OCI-LY3 (cell line): ENCODE measurements at regions not wholly inside any gene's neighbourhood (a gene's known extent, or its start where the extent isn't known, plus 50 kb on each side); places are given as distances from the start of the nearest gene placed in this dataset.
A peak's percentile ranks its signal among the peaks of the same experiment; 100 is the strongest.
"Not testable (repeated sequence)": the region's sequence is repeated elsewhere in the genome, so short reads cannot be mapped to it uniquely, and the experiment has no call there.

Experiments used
- H2AFZ ChIP-seq: fragments of 200-600, 300-600 bp; shearing (Covaris generic); 2 replicates; pipeline ENCODE4 v1.6.0; 2014; ENCODE audit warnings: antibody characterized with exemption, low read depth, low read length
- H3K27ac ChIP-seq: fragments of 200-600, 300-600 bp; sonication (generic); 2 replicates; pipeline ENCODE4 v1.5.1; 2014; ENCODE audit warnings: mild to moderate bottlenecking, low read length, moderate library complexity, mixed read lengths
- H3K27me3 ChIP-seq: fragments of 200-600, 300-600 bp; sonication (generic); 2 replicates; pipeline ENCODE4 v1.6.1; 2014; ENCODE audit warnings: low read depth, low read length, mixed read lengths
- H3K36me3 ChIP-seq: fragments of 200-600, 300-600 bp; sonication (generic); replicated peaks from 2 replicates; pipeline ENCODE3; 2014; ENCODE audit warnings: low read depth, low read length, mixed read lengths
- H3K4me1 ChIP-seq: fragments of 300-600, 200-600 bp; sonication (generic); 2 replicates; pipeline ENCODE4 v1.6.1; 2014; ENCODE audit warnings: low read length, mixed read lengths
- H3K4me2 ChIP-seq: fragments of 200-600, 300-600 bp; sonication (generic); 2 replicates; pipeline ENCODE4 v1.6.1; 2014; ENCODE audit warnings: low read length, mixed read lengths
- H3K4me3 ChIP-seq: fragments of 300-600, 200-600 bp; sonication (generic); 2 replicates; pipeline ENCODE4 v1.5.1; 2014; ENCODE audit warnings: antibody characterized with exemption, mild to moderate bottlenecking, low read length, moderate library complexity
- H3K79me2 ChIP-seq: fragments of 300-600, 200-600 bp; shearing (Covaris generic); 2 replicates; pipeline ENCODE4 v1.6.1; 2014; ENCODE audit warnings: mild to moderate bottlenecking, low read length, mixed read lengths
- H3K9ac ChIP-seq: fragments of 300-600, 200-600 bp; shearing (Covaris generic); 2 replicates; pipeline ENCODE4 v1.6.0; 2014; ENCODE audit warnings: mild to moderate bottlenecking, low read length, moderate library complexity
- H3K9me3 ChIP-seq: fragments of 200-600, 300-600 bp; shearing (Covaris generic); 2 replicates; pipeline ENCODE4 v1.6.1; 2014; ENCODE audit warnings: low read length, mixed read lengths; ENCODE audit not compliant: insufficient read depth
- H4K20me1 ChIP-seq: fragments of 200-600, 300-600 bp; sonication (generic); 2 replicates; pipeline ENCODE4 v1.6.1; 2016; ENCODE audit warnings: low read length, mixed read lengths; ENCODE audit not compliant: insufficient read depth
- EZH2phosphoT487 ChIP-seq: fragments of 200-600 bp; shearing (Covaris generic); IDR thresholded peaks from 2 replicates; pipeline ENCODE4 v1.6.1; 2018; ENCODE audit warnings: antibody characterized with exemption, mixed run types, low read depth
- TF ChIP-seq, protein P1 (sequence below): fragments of 200-600, 300-600 bp; sonication (generic); IDR thresholded peaks from 2 replicates; pipeline ENCODE4 v1.5.1; 2014; ENCODE audit warnings: antibody characterized with exemption, low read length, low read depth

- no peak for TF ChIP-seq EZH2phosphoT487
- TF ChIP-seq, protein P1, sequence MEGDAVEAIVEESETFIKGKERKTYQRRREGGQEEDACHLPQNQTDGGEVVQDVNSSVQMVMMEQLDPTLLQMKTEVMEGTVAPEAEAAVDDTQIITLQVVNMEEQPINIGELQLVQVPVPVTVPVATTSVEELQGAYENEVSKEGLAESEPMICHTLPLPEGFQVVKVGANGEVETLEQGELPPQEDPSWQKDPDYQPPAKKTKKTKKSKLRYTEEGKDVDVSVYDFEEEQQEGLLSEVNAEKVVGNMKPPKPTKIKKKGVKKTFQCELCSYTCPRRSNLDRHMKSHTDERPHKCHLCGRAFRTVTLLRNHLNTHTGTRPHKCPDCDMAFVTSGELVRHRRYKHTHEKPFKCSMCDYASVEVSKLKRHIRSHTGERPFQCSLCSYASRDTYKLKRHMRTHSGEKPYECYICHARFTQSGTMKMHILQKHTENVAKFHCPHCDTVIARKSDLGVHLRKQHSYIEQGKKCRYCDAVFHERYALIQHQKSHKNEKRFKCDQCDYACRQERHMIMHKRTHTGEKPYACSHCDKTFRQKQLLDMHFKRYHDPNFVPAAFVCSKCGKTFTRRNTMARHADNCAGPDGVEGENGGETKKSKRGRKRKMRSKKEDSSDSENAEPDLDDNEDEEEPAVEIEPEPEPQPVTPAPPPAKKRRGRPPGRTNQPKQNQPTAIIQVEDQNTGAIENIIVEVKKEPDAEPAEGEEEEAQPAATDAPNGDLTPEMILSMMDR, result peak; percentile 44
Measured at GRCh38 chr5:6291961-6292360, 86.4 kb downstream of the MED10 start.

GRCh38 chr5:6289239-6289638 is 89.1 kb downstream of the MED10 start:
- no peaks in the 10 kb centered on the region for H3K9me3 ChIP-seq
- no peak overlapping the region for H3K4me2 ChIP-seq
- H3K9ac ChIP-seq, result no peak overlapping the region
- H3K36me3 ChIP-seq, result no peaks in the 10 kb centered on the region
- H2AFZ ChIP-seq, result no peak overlapping the region
- no peak overlapping the region for H3K27ac ChIP-seq
- no peaks in the 10 kb centered on the region for H4K20me1 ChIP-seq
- H3K79me2 ChIP-seq, result no peaks in the 10 kb centered on the region
- no peaks in the 10 kb centered on the region for H3K4me1 ChIP-seq
- TF ChIP-seq, protein P1, result no peak
- no peak for TF ChIP-seq EZH2phosphoT487
- no peak overlapping the region for H3K4me3 ChIP-seq
- no peaks in the 10 kb centered on the region for H3K27me3 ChIP-seq

More at GRCh38 chr5:6291961-6292360, 86.4 kb downstream of the MED10 start:
- Histone ChIP-seq H3K36me3 (no peaks in the 10 kb centered on the region), H3K4me1 (no peaks in the 10 kb centered on the region), H3K9ac (no peak overlapping the region), H3K27me3 (no peaks in the 10 kb centered on the region), H3K79me2 (no peaks in the 10 kb centered on the region), H3K27ac (no peak overlapping the region), H3K4me2 (no peak overlapping the region), H3K4me3 (no peak overlapping the region), H3K9me3 (no peaks in the 10 kb centered on the region), H2AFZ (no peak overlapping the region), H4K20me1 (no peaks in the 10 kb centered on the region)

DNA sequence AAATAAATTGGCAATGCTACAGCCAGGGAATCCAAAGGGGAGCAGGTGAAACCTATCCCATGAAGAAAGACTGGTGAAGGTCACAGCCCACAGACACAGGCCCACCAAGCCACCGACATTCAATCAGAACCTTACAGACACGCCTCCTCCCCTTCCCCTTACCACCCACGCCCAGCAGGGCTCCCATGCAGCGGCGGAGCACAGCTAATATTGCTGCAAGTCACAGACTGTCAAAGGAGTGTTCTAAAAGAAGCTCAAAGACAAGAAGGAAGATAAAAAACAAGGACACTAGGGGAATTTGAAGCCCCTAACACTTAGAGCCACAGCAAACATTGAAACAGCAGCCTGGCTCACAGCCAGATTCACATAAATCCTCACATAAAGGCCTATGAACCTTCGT is 91.2 kb downstream of the MED10 start:
- Histone ChIP-seq H3K4me3 (no peak overlapping the region), H2AFZ (no peak overlapping the region), H3K9me3 (no peaks in the 10 kb centered on the region), H3K79me2 (no peaks in the 10 kb centered on the region), H4K20me1 (no peaks in the 10 kb centered on the region), H3K36me3 (no peaks in the 10 kb centered on the region), H3K27me3 (no peaks in the 10 kb centered on the region), H3K9ac (no peak overlapping the region), H3K4me2 (no peak overlapping the region), H3K4me1 (no peaks in the 10 kb centered on the region), H3K27ac (no peak overlapping the region)
- no peak for TF ChIP-seq EZH2phosphoT487
- TF ChIP-seq, protein P1, result no peak

- Histone ChIP-seq H2AFZ (no peak overlapping the region), H3K9ac (no peak overlapping the region), H3K27me3 (no peaks in the 10 kb centered on the region), H3K4me1 (no peaks in the 10 kb centered on the region), H3K79me2 (no peaks in the 10 kb centered on the region), H3K9me3 (no peaks in the 10 kb centered on the region), H3K4me3 (no peak overlapping the region), H4K20me1 (no peaks in the 10 kb centered on the region), H3K36me3 (no peaks in the 10 kb centered on the region), H3K4me2 (no peak overlapping the region), H3K27ac (no peak overlapping the region)
- TF ChIP-seq, protein P1, result no peak
- TF ChIP-seq EZH2phosphoT487, result no peak
Measured at GRCh38 chr5:6286404-6286803, 91.9 kb downstream of the MED10 start.

- H3K4me3 ChIP-seq, H3K27ac ChIP-seq, H3K9ac ChIP-seq, H2AFZ ChIP-seq, H3K4me2 ChIP-seq, H3K36me3 ChIP-seq, H3K79me2 ChIP-seq, H3K27me3 ChIP-seq, H3K4me1 ChIP-seq, H3K9me3 ChIP-seq, H4K20me1 ChIP-seq: not testable (repeated sequence)
Measured at GRCh38 chr5:6284491-6284890, 93.9 kb downstream of the MED10 start.
